ENCODE measurements at regions not wholly inside any gene's neighbourhood (a gene's known extent, or its start where the extent isn't known, plus 50 kb on each side); places are given as distances from the start of the nearest gene placed in this dataset.

DNA sequence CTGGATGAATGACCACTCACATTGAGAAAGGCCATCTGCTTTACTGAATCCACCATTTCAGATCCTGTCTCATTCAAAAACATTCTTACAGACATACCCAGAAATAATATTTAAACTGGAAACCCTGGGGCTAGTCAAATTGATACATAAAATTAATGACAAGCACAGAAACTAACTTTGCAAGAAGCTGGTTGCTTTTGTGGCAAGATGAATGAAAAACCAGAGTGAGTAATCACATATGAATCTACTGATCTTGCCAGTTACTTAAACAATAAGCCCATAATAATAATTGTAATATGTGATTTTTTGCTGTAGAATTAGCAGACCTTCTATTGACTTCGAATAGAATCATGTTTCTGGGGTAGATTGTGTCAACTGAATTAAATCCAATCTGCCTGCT, 235.1 kb downstream of the PPARGC1A start:
- no peak for DNase-seq

DNA sequence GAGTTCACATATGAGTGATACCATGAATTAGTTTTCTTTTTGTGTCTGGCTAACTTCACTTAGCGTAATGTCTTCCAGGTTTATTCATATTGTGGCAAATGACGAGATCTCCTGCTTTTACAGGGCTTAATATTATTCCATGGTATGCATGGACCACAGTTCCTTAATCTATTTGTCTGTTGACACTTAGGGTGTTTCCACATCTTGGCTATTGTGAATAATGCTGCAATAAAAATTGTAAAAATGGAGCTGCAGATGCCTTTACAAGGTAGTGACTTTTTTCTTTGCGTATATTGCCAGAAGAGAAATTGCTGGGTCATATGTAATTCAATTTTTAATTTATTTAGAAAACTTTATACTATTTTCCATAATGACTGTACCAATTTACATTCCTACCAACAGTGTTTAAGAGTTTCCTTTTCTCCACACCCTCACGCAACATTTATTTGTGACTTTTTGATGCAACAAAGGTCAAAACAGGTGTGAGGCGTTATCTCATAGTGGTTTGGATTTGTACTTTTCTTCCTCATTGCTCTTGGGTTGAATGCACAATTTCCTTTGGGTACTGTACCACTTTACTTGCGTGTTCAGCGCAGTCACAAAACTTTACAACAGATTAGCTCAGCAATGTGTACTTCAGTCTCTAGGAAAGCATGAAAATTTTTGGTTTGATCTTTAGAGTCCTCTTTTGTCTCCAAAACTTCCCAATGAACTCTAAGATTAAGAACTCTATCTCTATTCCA, 240.8 kb downstream of the PPARGC1A start:
- DNase-seq = no peak

DNA sequence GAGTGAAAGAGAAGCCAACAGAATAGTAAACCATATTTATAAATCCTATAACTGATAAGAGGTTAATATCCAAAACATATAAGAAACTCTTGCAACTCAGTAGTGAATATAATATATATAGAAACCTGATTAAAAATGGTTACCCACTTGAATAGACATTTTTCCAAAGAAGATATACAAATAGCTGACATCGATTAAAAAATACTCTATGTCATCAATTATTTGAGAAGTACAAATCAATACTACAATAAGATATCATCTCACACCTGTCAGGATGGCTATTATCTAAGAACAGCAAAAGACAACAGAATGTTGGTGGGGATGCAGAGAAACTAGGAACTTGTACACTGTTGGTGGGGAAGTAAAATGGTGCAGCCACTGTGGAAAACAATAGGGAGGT, 254.4 kb downstream of the PPARGC1A start:
- DNase-seq = no peak

DNA sequence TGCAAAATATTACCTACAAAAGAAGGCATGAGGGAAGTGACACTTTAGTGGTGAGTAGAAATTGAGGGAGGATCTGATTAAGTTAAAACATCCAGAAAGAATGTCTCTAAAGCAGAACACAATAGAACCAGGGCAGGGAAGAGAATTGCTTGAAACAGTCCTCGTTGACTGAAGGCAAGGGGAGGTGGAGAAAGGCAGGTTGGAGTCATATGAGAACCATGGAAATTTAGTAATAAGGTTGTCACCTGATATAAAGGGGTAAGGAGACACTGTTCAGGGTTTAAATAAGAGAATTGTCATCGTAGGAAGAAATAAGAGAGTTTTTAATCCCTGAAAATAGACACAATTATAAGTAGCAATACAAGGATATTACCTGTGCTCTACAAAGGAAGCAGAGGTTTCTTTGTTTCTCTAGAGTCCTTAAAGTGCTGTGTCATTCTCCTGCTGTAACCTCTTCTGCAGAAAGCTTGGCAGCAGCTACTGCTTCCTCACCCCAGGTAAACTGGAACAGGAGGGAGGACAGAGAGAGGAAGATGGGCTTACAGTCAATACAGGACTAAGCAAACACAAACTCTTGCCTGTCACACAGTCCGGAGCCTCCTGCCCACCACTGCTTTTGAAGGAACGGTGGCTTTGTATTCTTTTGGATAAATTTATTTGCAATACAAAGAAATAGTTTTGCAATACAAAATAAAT, 258.4 kb downstream of the PPARGC1A start:
- DNase-seq = no peak

DNA sequence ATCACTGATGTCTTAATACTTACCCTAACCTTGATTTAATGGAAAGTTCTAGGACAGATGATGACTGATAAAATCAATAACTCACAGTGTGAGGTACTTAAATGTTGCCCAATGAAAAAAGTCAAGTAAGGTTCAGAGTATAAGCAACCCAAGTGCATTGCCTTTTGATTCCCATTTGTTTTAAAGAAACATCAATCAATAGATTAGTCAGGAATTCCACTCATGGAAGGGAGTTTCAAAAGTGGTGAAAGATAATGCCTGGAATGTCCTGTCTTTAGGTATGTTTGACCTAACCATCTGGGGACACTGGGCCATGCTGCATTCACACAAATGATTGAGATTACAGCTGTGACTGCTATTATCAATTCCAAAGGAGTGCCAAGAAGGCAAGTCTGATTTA, 259.7 kb downstream of the PPARGC1A start:
- DNase-seq = no peak

DNA sequence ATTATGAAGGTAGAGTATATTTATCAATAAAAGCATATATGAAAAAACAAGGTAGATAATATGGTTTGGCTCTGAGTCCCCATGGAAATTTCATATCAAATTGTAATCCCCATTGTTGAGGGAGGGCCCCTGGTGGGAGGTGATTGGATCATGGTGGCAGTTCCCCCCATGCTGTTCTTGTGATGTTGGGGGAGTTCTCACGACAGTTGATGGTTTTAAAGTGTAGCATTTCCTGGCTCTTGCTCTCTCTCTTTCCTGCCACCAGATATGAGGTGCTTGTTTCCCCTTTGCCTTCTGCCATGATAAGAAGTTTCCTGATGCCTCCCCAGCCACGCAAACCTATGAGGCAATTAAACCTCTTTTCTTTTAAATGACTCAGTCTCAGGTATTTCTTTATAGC, 260.4 kb downstream of the PPARGC1A start:
- no peak for DNase-seq

DNA sequence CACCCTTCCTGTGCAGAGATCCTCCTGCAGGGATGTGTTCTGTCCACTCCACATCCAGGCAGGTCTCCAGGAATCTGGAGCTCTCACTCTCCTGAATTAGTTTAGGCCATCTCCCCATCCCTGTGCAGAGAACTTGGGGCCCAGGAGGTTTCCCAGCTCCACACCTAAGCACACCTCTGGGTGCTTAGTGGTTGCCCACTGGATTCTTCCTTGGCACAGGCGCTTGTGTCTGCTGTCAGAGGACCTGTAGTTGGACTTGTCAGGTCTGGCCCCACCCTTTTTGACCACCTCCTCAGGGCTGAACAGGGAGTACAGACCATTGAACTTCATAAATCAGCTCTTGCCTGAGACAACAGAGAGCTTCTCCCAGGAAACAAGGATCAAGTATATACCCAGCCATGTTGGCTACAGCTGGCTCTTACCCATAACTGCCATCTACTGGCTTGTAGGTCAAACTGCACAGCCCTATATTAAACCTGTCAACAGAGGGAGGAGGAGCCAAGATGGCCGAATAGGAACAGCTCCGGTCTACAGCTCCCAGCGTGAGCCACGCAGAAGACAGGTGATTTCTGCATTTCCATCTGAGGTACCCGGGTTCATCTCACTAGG, 275.5 kb downstream of the PPARGC1A start:
- DNase-seq = no peak

DNA sequence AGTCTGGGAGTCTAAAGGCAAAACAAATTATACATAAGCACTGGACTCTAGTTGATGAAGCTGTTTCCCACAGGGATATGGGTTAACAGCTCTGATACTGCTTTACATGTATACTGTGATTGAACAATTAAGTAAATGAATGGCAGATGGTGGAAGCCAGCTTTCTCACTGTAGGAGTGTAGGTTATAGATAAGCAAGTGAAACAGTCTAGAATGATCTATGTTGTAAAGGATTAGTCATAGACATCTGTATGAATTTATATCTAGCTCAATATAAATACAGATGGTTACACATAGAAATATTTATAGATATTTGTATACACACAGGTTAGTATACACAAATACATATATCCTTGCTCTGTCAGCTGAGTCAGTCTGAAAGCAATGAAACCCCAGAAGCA, 276.1 kb downstream of the PPARGC1A start:
- no peak for DNase-seq

DNA sequence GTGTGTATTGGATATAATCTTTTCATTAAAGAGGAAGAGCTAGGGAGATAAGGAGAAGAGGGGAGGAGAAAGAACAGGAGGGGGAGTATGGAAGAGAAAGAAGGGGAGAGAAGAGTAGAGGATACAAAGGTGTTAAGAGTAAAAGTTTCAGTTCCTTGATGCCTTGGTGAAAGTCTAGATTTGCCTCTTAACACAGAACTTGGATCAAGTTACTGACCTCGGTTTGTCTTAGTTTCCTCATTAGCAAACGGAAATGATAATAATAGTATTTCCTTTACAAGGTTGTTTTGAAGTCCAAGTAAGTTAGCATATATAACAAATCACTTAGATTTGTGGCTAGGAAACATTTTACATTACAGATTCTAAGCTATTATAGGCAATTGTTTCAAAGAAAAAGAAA, 287.1 kb downstream of the PPARGC1A start:
- no peak for DNase-seq

DNA sequence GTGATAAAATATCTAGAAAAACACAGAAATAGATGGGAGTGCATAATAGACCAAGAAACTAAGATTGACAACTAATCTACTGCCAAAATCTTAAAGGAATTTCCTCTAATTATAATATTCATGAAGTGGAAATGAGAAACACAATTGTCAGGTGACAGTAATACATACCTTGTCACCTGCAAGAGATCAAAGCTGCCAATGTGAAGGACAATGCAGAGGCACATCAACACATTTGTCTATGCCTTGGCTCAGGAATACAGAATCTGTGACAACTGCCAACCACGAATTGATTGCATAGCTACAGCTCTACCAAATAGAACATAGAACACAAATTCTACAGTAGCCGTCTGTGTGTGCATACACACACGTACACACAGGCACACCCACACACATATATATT, 295.7 kb downstream of the PPARGC1A start:
- no peak for DNase-seq

DNA sequence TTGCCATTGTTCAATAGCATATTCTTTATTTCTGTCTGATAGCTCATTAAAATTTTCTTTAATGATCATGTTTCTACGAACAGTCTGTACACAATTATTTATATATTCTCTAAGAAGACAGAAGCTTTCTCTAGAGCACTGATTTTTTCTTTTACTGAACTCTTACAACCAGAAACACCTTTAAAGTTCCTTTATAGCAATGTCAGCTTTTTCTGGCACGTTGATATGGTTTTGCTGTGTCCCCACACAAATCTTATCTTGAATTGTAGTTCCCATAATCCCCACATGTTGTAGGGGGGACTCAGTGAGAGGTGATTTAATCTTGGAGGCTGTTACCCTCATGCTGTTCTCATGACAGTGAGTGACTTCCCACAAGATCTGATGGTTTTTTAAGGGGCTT, 299.4 kb downstream of the PPARGC1A start:
- DNase-seq = no peak

DNA sequence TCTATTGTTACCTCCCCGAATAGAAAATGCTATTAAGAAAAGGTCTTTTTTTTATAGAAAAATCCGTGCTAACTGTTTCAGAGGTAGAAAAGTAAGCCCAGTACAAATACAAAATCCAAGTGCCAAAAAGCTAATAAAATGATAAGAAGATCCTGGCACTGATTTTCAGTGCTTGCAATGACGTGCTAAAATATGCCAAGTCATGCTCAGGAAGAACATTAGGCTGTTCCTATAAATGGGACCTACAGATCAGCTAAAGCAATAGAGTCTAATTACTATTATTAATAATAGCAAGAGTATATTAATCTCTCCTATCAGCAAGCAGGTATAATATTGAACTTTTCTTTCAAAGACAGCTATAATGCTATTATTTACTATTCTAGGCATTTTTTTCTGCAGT, 305.8 kb downstream of the PPARGC1A start:
- no peak for DNase-seq

DNA sequence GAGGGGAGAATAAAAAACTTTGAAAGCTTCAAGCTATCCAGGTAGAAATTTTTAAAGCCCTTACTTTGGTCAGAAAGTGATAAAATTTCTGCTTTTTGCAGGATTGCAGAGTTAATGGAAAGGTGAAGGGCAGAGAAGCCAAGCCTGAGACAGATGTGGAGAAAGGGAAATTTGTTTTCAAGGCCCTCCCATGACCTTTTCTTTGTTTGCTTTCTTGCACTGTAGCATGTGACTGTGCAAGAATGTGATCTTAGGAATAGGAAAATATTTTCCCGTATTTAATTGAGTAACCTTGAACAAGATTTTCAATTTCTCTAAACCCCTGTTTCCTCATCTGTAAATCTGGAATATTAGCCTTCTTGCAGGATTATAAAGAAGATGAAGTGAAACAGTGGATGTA, 307.2 kb downstream of the PPARGC1A start:
- no peak for DNase-seq

DNA sequence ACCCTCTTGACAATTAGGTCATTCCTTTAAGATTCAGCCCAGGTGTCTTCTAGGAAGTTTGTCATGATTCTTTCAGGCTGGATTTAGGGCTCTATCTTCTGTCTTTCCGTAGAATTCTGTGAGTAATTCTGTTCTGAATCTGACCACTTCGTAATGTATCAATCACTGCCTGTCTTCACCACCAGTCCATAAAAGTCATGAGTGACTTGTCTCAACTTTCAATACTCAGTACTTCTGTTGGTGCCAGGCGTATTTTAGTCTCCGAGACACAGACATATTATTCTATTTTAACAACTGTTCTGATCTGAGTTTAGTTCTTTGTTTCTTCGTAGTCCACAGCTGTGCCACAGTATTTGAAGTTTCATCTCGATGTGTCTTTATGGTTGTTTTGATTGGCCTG, 310.7 kb downstream of the PPARGC1A start:
- no peak for DNase-seq

DNA sequence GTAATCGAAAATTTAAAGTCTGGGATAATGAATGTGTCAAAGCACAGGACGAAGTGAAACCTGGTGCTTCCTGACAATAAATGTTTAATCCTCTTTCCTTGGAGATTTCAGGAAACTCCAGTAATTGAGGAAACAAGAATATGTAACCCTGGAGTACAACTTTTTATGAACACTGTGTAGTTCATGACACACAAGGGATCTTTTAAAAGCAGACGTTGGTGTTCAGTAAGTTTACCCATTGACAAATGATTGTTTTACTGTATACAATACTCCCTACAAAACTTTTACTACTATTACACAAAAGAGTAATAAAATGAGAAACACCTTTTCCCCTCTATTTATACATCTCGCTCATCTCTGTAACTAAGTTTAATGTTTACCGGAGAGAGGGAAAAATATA, 312.4 kb downstream of the PPARGC1A start:
- no peak for DNase-seq

DNA sequence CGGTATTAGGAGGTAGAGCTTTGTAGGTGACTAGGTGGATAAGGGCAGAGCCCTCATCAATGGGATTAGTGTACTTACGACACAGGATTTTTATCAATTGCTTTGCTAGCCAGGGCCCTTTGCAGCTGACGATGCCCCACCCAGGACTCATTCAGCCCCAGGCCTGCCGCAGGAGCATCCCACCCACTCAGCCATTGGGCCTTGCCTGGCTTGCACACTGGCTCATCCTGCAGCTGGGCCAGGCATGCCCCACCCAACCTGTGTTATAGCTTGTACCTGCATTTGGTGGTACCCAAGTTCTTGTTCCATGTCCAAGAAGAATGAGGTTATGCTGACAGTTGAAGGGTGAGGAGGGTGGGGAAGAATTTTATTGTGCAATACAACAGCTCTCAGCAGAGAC, 317.5 kb downstream of the PPARGC1A start:
- no peak for DNase-seq

DNA sequence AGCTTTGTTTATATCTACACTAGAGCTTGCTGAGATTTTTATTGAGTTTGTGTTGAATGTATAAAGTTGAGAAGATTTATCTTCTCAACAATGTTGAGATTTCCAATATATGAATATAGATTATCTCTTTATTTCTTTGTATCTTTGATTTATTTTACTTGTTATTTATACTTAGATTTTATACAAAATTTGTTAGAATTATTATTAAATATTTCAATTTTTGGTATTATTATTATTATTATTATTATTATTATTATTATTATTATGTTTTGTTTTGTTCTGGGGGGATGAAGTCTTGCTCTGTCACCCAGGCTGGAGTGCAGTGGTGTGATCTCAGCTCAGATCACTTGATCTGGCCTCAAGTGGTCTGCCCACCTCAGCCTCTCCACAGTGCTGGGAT, 322.5 kb downstream of the PPARGC1A start:
- no peak for DNase-seq

DNA sequence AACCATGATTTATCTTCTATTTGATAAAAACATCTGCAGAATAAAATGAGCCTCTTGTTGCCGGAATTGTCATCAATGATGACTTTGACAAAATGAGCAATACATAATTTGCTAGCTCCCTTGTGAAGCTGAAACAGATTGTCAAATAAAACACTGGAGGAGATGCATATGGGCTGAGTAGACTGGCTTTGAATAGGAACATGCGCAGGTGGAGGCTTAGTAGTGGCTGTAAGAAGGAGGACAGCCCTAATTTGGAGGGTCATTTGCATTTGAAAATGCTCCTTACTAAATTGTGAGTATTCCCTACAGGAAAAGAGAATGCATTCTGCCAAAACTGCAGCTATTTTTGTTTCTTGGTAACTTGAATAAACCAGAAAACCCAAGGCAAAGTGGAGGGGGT, 329.1 kb downstream of the PPARGC1A start:
- DNase-seq = no peak

DNA sequence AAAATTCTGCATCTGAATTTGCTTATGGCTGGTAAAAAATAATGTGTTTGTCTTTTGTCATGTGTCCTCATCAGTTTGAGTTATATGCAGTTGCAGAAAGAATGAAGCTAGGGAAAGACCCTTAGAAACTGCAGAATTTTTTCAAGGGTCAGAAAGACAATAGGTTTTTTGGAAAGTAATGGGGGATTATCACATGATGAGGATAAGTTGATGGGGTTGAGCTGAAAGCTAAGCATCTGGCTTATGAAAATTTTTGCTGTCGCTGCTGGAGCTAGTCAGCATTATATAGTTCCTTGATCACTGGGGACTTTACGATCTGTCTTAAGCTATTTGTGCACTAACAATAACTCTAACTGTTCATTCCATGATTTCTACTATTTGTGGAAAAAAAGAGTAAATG, 331.7 kb downstream of the PPARGC1A start:
- DNase-seq = no peak

DNA sequence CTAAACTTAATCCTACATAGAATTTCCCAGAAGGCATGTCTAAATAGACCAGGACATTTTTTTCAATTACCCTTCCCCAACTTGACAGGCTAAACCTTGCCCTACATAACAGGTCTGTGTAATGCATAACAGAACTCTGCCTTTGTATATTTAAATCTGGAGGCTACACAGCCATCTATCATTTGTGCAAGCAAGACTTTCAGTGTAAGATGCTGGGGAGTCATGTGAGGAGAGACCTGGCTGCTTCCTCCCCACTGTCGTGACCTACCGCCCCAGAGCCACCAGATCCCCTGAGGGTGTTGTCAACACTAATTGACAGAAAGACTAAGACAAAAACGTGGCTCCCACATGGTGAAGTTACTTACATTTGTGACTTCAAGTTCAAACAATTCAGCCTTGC, 342.2 kb downstream of the PPARGC1A start:
- no peak for DNase-seq

DNA sequence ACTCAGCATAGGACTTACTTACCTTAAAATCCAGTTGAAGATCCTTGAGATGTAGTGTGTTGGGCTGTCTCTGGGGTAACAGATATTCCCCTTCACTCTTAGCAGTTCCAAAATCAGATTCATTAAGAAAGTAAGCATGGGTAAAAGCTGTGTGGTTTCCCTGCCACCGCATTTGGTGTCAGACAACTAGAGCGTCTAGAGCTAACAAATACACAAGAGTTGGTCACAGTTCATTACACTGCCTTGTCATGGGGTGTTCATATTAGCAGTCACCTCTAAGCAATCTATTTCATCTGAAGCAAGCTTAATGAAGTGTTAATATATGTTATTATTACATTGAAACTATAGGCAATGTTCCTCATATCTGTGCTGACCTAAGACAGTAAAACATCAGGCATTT, 342.8 kb downstream of the PPARGC1A start:
- no peak for DNase-seq

DNA sequence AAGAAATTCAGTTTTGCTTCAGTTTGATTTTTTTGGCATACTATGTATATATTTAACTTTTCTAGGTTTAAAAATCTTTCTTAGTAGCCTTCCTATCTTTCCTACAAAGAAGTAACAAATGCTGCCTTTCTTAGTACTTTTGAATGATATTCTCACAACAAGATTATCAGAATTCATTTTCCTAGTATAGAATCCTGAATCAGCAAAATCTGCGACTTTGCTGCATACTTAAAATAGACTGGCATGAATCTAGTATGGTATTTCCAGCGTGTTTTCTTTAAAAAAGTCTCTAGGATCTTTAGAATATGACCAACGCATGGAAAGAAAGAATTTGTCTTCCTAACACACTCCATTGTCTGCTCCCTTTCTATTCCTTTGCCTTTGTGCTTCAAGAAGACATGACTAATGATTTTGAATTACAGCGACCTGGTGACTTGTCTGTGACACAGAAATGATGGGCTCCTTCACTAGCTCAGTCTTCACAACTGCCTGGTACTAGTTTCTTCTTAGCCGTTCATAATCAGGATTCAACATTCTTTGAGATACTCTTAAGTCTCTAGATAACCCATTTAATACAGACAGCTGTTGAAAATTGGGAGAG, 349.8 kb downstream of the PPARGC1A start:
- no peak for DNase-seq

DNA sequence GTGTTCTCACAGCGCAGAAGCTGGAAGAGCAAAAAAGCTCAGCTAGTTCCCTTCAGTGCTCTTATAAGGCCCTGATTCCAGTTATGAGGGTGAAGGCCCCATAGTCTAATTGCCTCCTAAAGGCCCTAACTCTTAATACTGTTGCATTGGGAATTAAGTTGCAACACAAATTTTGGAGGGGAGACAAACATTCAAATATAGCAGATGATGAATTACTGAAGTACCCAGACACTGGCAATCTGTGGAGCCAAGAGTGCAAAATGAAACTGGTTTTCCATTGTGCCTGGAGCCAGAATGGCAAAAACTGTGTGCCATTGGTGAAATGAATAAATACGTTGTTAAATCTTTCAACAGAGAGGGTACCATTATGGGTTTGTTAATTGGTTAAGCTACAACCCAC, 356.0 kb downstream of the PPARGC1A start:
- no peak for DNase-seq

DNA sequence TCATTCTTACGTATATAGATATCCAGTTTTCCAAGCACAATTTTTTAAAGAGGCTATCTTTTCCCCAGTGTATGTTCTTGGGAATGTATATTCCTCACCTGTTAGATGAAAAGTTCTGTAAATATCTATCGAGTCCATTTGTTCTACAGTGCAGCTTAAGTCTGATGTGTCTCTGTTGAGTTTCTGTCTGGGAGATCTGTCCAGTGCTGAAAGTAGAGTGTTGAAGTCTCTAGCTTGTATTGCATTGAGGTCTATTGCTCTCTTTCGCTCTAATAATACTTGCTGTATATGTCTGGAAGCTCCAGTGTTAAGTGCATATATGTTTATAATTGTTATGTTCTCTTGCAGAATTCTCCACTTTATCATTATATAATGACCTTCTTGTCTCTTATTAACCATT, 373.1 kb downstream of the PPARGC1A start:
- no peak for DNase-seq

All from stimulated activated CD4-positive, alpha-beta T cell treated with anti-CD3 and anti-CD28 coated beads, Interleukin-4, amount 100 ng/mL, for 1 hour (primary cell).